Vagina (tissue), 2 donors: ENCODE measurements at regions not wholly inside any gene's neighbourhood (a gene's known extent, or its start where the extent isn't known, plus 50 kb on each side); places are given as distances from the start of the nearest gene placed in this dataset.

Experiments
- POLR2A ChIP-seq, 2 donors: fragments of 450-650 bp; IDR thresholded peaks; one replicate each; pipeline ENCODE4 v1.6.1; 2017; ENCODE audit warnings: antibody characterized with exemption in 2 of 2, mild to moderate bottlenecking in 2 of 2, moderate library complexity in 2 of 2
- TF ChIP-seq, protein P1 (sequence below), 3 experiments: fragments of 450-650 bp in 2 of 3; fragments of 200-600 bp in 1 of 3; sonication (generic) in 1 of 3; IDR thresholded peaks; one replicate each; pipeline ENCODE4 v1.5.1; 2017 to 2019; ENCODE audit warnings: antibody characterized with exemption in 3 of 3, mild to moderate bottlenecking in 2 of 3, moderate library complexity in 2 of 3

DNA sequence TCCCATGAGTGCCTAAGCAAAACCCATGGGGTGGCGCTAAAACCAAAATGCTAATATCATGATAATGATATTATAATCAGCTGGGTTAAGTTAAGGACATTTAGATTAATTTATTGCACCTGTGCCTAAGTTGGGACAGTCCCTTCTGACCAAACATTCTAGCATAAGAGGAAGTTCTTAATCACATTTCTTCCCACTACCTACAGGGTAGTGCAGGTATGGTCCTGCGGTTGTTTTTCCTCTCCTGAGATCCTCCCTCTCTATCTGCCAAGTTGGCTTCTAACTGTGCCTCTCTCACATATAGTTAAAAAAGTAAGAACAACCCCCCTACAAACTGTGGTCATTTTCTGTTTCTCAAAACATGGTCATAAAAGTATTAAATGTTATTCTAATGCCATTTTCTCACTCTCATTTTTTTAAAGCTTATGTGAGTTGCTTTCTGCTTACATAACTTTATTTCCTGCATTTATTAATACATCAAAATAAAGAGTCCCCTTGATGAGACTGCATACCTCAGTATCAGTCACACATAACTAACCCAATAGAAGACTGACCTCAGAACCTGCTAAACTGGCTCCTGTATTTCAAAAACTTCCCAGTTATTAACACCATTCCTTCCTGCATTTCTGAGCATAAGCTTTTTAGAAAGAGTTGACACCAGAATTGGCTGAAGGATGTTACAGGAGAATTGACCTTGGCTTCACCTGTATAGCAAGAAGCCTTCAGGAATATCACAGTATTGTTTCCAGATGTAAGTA is 1332.5 kb downstream of the FSTL5 start:
- TF ChIP-seq, protein P1, sequence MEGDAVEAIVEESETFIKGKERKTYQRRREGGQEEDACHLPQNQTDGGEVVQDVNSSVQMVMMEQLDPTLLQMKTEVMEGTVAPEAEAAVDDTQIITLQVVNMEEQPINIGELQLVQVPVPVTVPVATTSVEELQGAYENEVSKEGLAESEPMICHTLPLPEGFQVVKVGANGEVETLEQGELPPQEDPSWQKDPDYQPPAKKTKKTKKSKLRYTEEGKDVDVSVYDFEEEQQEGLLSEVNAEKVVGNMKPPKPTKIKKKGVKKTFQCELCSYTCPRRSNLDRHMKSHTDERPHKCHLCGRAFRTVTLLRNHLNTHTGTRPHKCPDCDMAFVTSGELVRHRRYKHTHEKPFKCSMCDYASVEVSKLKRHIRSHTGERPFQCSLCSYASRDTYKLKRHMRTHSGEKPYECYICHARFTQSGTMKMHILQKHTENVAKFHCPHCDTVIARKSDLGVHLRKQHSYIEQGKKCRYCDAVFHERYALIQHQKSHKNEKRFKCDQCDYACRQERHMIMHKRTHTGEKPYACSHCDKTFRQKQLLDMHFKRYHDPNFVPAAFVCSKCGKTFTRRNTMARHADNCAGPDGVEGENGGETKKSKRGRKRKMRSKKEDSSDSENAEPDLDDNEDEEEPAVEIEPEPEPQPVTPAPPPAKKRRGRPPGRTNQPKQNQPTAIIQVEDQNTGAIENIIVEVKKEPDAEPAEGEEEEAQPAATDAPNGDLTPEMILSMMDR (IDR thresholded peaks at IDR 0.05): no peak
- no peak for TF ChIP-seq POLR2A (IDR thresholded peaks at IDR 0.05)
